ENCODE measurements at regions not wholly inside any gene's neighbourhood (a gene's known extent, or its start where the extent isn't known, plus 50 kb on each side); places are given as distances from the start of the nearest gene placed in this dataset.

DNA sequence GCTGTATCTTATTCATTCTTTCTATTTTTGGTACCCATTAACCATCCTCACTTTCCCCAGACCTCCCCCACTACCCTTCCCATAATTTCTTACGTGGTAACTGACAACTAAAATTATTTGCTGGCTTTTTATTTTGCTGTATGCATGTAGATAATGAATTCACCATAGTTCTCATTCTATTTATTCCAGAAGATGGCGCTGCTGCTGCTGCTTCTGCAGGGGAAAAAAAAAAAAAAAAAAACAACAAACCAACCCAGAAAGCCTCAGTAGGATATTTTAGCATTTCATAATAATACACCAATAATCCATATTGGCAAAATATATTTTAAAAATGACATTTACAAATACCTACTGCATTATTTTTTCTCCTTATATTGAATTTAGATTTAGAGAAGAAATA lies 416.6 kb upstream of the MAGEB18 start (continued):
- peak; percentile 94 for TF ChIP-seq ZNF384 (IDR thresholded peaks at IDR 0.05; ENCODE audit: borderline replicate concordance, low read depth, low read length)

GRCh38 chrX:25726539-25726938 lies 411.6 kb upstream of the MAGEB18 start:
- no peak overlapping the region for H2AFZ ChIP-seq (ENCODE audit: control insufficient read depth, low read depth, low read length)
- ATAC-seq: no peak

GRCh38 chrX:25733148-25733547 lies 405.0 kb upstream of the MAGEB18 start:
- Histone ChIP-seq H3K9me3 (replicated peaks; ENCODE audit: control insufficient read depth, insufficient read depth, low read length) (no peaks in the 10 kb centered on the region), H3K36me3 (ENCODE audit: control insufficient read depth in 2 of 2, insufficient read depth in 2 of 2, low read length in 1 of 2) (no peaks in the 10 kb centered on the region), H3K27me3 (replicated peaks in 1 of 2; ENCODE audit: control insufficient read depth in 2 of 2, insufficient read depth in 2 of 2, low read length in 1 of 2) (no peaks in the 10 kb centered on the region), H3K79me2 (ENCODE audit: control insufficient read depth, insufficient read depth, low read length) (no peaks in the 10 kb centered on the region), H3K4me3 (no peak overlapping the region), H3K4me2 (ENCODE audit: control insufficient read depth, insufficient read depth) (no peak overlapping the region), H3K4me1 (ENCODE audit: control insufficient read depth, insufficient read depth, low read length) (no peaks in the 10 kb centered on the region), H2AFZ (ENCODE audit: control insufficient read depth, low read depth, low read length) (no peak overlapping the region), H4K20me1 (ENCODE audit: control insufficient read depth, insufficient read depth) (no peaks in the 10 kb centered on the region), H3K9ac (ENCODE audit: control insufficient read depth, insufficient read depth, low read length) (no peak overlapping the region), H3K27ac (ENCODE audit: control insufficient read depth, insufficient read depth) (no peak overlapping the region)
- POLR2A ChIA-PET: no interaction called here
- no TSS peak for BruUV-seq (replicated peaks)
- RAD21 ChIA-PET (ENCODE audit: unreplicated experiment): no interaction called here
- intact Hi-C loops (cut with micrococcal nuclease; ENCODE audit: unreplicated experiment) (no loop called here), in situ Hi-C loops (cut with MboI) (no loop called here)
- SMC1A ChIA-PET (ENCODE audit: uncharacterized antibody, unreplicated experiment): interaction anchor here (1.2 kb wide), 1 partner anchor 16 kb away, joined by 4 read pairs; no protein-coding TSS in a partner anchor
- FAIRE-seq (no peak), ATAC-seq (no peak), DNase-seq (ENCODE audit: low read depth, low spot score) (no peak)
- WGBS (ENCODE audit: insufficient coverage, insufficient replicate concordance, low lambda C conversion rate, missing lambda C conversion rate): 10% methylated on average over 3 of the region's 3 CpGs
- CTCF ChIA-PET: interaction anchor here (0.6 kb wide), 1 partner anchor 1063 kb away, joined by 3 read pairs; no protein-coding TSS in a partner anchor
- TF ChIP-seq, protein P1, sequence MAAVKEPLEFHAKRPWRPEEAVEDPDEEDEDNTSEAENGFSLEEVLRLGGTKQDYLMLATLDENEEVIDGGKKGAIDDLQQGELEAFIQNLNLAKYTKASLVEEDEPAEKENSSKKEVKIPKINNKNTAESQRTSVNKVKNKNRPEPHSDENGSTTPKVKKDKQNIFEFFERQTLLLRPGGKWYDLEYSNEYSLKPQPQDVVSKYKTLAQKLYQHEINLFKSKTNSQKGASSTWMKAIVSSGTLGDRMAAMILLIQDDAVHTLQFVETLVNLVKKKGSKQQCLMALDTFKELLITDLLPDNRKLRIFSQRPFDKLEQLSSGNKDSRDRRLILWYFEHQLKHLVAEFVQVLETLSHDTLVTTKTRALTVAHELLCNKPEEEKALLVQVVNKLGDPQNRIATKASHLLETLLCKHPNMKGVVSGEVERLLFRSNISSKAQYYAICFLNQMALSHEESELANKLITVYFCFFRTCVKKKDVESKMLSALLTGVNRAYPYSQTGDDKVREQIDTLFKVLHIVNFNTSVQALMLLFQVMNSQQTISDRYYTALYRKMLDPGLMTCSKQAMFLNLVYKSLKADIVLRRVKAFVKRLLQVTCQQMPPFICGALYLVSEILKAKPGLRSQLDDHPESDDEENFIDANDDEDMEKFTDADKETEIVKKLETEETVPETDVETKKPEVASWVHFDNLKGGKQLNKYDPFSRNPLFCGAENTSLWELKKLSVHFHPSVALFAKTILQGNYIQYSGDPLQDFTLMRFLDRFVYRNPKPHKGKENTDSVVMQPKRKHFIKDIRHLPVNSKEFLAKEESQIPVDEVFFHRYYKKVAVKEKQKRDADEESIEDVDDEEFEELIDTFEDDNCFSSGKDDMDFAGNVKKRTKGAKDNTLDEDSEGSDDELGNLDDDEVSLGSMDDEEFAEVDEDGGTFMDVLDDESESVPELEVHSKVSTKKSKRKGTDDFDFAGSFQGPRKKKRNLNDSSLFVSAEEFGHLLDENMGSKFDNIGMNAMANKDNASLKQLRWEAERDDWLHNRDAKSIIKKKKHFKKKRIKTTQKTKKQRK (IDR thresholded peaks at IDR 0.05; ENCODE audit: low read depth, low read length): no peak
- TF ChIP-seq, protein P2, sequence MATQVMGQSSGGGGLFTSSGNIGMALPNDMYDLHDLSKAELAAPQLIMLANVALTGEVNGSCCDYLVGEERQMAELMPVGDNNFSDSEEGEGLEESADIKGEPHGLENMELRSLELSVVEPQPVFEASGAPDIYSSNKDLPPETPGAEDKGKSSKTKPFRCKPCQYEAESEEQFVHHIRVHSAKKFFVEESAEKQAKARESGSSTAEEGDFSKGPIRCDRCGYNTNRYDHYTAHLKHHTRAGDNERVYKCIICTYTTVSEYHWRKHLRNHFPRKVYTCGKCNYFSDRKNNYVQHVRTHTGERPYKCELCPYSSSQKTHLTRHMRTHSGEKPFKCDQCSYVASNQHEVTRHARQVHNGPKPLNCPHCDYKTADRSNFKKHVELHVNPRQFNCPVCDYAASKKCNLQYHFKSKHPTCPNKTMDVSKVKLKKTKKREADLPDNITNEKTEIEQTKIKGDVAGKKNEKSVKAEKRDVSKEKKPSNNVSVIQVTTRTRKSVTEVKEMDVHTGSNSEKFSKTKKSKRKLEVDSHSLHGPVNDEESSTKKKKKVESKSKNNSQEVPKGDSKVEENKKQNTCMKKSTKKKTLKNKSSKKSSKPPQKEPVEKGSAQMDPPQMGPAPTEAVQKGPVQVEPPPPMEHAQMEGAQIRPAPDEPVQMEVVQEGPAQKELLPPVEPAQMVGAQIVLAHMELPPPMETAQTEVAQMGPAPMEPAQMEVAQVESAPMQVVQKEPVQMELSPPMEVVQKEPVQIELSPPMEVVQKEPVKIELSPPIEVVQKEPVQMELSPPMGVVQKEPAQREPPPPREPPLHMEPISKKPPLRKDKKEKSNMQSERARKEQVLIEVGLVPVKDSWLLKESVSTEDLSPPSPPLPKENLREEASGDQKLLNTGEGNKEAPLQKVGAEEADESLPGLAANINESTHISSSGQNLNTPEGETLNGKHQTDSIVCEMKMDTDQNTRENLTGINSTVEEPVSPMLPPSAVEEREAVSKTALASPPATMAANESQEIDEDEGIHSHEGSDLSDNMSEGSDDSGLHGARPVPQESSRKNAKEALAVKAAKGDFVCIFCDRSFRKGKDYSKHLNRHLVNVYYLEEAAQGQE (IDR thresholded peaks at IDR 0.05; ENCODE audit: low read depth, low read length): no peak
- TF ChIP-seq ZNF24 (IDR thresholded peaks at IDR 0.05): no peak

More at GRCh38 chrX:25726539-25726938, 411.6 kb upstream of the MAGEB18 start:
- no peak for DNase-seq (ENCODE audit: low read depth, low spot score)
- H4K20me1 ChIP-seq (ENCODE audit: control insufficient read depth, insufficient read depth): no peaks in the 10 kb centered on the region
- no peak overlapping the region for H3K27ac ChIP-seq (ENCODE audit: control insufficient read depth, insufficient read depth)
- RAD21 ChIA-PET (ENCODE audit: unreplicated experiment): no interaction called here
- H3K9ac ChIP-seq (ENCODE audit: control insufficient read depth, insufficient read depth, low read length): no peak overlapping the region
- no peaks in the 10 kb centered on the region for H3K9me3 ChIP-seq (replicated peaks; ENCODE audit: control insufficient read depth, insufficient read depth, low read length)
- H3K4me2 ChIP-seq (ENCODE audit: control insufficient read depth, insufficient read depth): no peak overlapping the region
- SMC1A ChIA-PET (ENCODE audit: uncharacterized antibody, unreplicated experiment): no interaction called here
- POLR2A ChIA-PET: no interaction called here
- FAIRE-seq: no peak
- in situ Hi-C loops (cut with MboI): no loop called here
- intact Hi-C loops (cut with micrococcal nuclease; ENCODE audit: unreplicated experiment): no loop called here
- H3K27me3 ChIP-seq (replicated peaks in 1 of 2; ENCODE audit: control insufficient read depth in 2 of 2, insufficient read depth in 2 of 2, low read length in 1 of 2): no peaks in the 10 kb centered on the region
- H3K4me1 ChIP-seq (ENCODE audit: control insufficient read depth, insufficient read depth, low read length): no peaks in the 10 kb centered on the region
- H3K4me3 ChIP-seq: no peak overlapping the region
- TF ChIP-seq BCL3 (IDR thresholded peaks at IDR 0.05; ENCODE audit: borderline replicate concordance, insufficient read depth, low read depth, low read length, poor library complexity, severe bottlenecking) (peak; percentile 38), WRNIP1 (IDR thresholded peaks at IDR 0.05; ENCODE audit: borderline replicate concordance, low read depth, low read length) (no peak)
- 0% methylated on average over 1 of the region's 1 CpG for WGBS (ENCODE audit: insufficient coverage, insufficient replicate concordance, low lambda C conversion rate, missing lambda C conversion rate)
- H3K36me3 ChIP-seq (ENCODE audit: control insufficient read depth in 2 of 2, insufficient read depth in 2 of 2, low read length in 1 of 2): no peaks in the 10 kb centered on the region
- CTCF ChIA-PET: no interaction called here
- no TSS peak for BruUV-seq (replicated peaks)
- no peaks in the 10 kb centered on the region for H3K79me2 ChIP-seq (ENCODE audit: control insufficient read depth, insufficient read depth, low read length)
